ENCODE measurements at regions not wholly inside any gene's neighbourhood (a gene's known extent, or its start where the extent isn't known, plus 50 kb on each side); places are given as distances from the start of the nearest gene placed in this dataset.

DNA sequence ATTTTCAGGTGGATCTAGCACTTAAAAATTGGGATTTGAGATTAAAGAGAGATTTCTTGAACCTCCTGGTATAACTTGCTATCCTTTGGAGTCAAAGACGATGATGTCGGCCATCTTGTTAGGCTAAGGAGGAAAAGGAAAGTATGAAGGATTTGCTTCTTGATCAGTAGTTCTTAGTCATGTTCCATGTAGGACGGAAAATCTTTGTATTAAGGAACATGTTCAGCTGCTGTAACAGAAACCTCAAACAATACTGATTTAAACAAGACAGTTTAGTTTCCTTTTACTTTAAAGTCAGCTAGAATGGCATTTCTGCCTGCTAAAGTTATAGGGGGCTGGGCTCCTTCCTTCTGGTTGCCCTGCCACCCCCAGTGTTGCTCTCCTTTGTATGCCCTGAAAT lies 56.4 kb upstream of the MGAT5 start:
- TF ChIP-seq, protein P1, sequence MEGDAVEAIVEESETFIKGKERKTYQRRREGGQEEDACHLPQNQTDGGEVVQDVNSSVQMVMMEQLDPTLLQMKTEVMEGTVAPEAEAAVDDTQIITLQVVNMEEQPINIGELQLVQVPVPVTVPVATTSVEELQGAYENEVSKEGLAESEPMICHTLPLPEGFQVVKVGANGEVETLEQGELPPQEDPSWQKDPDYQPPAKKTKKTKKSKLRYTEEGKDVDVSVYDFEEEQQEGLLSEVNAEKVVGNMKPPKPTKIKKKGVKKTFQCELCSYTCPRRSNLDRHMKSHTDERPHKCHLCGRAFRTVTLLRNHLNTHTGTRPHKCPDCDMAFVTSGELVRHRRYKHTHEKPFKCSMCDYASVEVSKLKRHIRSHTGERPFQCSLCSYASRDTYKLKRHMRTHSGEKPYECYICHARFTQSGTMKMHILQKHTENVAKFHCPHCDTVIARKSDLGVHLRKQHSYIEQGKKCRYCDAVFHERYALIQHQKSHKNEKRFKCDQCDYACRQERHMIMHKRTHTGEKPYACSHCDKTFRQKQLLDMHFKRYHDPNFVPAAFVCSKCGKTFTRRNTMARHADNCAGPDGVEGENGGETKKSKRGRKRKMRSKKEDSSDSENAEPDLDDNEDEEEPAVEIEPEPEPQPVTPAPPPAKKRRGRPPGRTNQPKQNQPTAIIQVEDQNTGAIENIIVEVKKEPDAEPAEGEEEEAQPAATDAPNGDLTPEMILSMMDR (conservative IDR thresholded peaks at IDR 0.05 in 1 of 2, IDR thresholded peaks at IDR 0.05 in 1 of 2; ENCODE audit: extremely low read depth in 1 of 2, insufficient read depth in 1 of 2, low read depth in 1 of 2, low read length in 2 of 2): no peak
- TF ChIP-seq EZH2 (IDR thresholded peaks at IDR 0.05; ENCODE audit: borderline replicate concordance, low read length): no peak

Measured in mammary epithelial cell (primary cell).